C4-2B (cell line): ENCODE measurements at regions not wholly inside any gene's neighbourhood (a gene's known extent, or its start where the extent isn't known, plus 50 kb on each side); places are given as distances from the start of the nearest gene placed in this dataset.

Experiments used
- CTCF ChIP-seq: fragments of 450-650 bp; conservative IDR thresholded peaks from 2 replicates; pipeline ENCODE4 v1.5.1; 2017; ENCODE audit warnings: mild to moderate bottlenecking
- ZFX ChIP-seq: fragments of 450-650 bp; IDR thresholded peaks from 2 replicates; pipeline ENCODE4 v1.6.1; 2017

- no peak for TF ChIP-seq CTCF
- no peak for TF ChIP-seq ZFX
Observed at GRCh38 chr10:10617686-10618085, 400.0 kb upstream of the CELF2 start.
